K562 (cell line): ENCODE measurements at regions not wholly inside any gene's neighbourhood (a gene's known extent, or its start where the extent isn't known, plus 50 kb on each side); places are given as distances from the start of the nearest gene placed in this dataset.

Source experiments
- ATAC-seq: fragments of 200-7000 bp; cut with Tn5 transposase; 3 replicates; pipeline ENCODE4 v1.9.1; 2020; ENCODE audit warnings: moderate library complexity
- BruUV-seq: library from RNA; stranded (reverse); fragments of 400-500 nt; replicated peaks from 2 replicates; lab custom pipeline; 2021; lab: Mats Ljungman, UMichigan
- CTCF ChIA-PET: fragments of 300-600 bp; formaldehyde crosslinking; extraction: SDS; loops from one replicate; lab custom pipeline; 2021; ENCODE audit warnings: low intra/inter-chr PET ratio; lab: Yijun Ruan, JAX
- POLR2A ChIA-PET: fragments of 300-600, 350-650 bp; sonication (Branson Sonifier 250); formaldehyde crosslinking; extraction: SDS; loops from one replicate; lab custom pipeline; 2021; ENCODE audit warnings: antibody characterized with exemption, inconsistent platforms; lab: Yijun Ruan, JAX
- DNase-seq, 4 experiments: peaks; one replicate each; pipeline versions ENCODE4 v3.0.0 to v3.0.0-alpha.2; 2011 to 2018; ENCODE audit warnings: low spot score in 3 of 4, mixed read lengths in 3 of 4; ENCODE audit errors: extremely low read depth in 1 of 4
- FAIRE-seq: peaks from 2 replicates; lab custom pipeline; 2011; peaks lifted over from hg19 to GRCh38; lab: Jason Lieb, UNC
- H2AFZ ChIP-seq: 2 replicates; pipeline ENCODE4 v1.6.0; 2011; ENCODE audit warnings: low read depth, low read length, control low read depth, inconsistent platforms
- H3K27ac ChIP-seq: fragments of 200-600 bp; 3 replicates; pipeline ENCODE4 v1.8.0; 2011; ENCODE audit warnings: low read depth, mild to moderate bottlenecking, control low read depth, inconsistent platforms, low read length, moderate library complexity, mixed read lengths; ENCODE audit errors: extremely low read depth
- H3K27me3 ChIP-seq, 2 experiments: fragments of 300-600 bp in 1 of 2; 2 replicates in 1 of 2; 3 replicates in 1 of 2; pipeline versions ENCODE4 v1.6.0 to v1.8.0; 2011; ENCODE audit warnings: inconsistent platforms in 2 of 2, low read length in 2 of 2, mild to moderate bottlenecking in 1 of 2, mixed read lengths in 1 of 2, moderate library complexity in 1 of 2; ENCODE audit not compliant: control insufficient read depth in 2 of 2, insufficient read depth in 2 of 2
- H3K36me3 ChIP-seq: fragments of 300-600 bp; 3 replicates; pipeline ENCODE4 v1.8.0; 2011; ENCODE audit warnings: mild to moderate bottlenecking, low read length, inconsistent platforms; ENCODE audit not compliant: control insufficient read depth, insufficient read depth
- H3K4me1 ChIP-seq, 2 experiments: fragments of 200-600 bp in 1 of 2; replicated peaks in 1 of 2; 2 replicates in 1 of 2; 3 replicates in 1 of 2; pipeline versions ENCODE4 v1.5.1 to v1.8.0; 2011; ENCODE audit warnings: inconsistent platforms in 2 of 2, low read length in 2 of 2, mild to moderate bottlenecking in 1 of 2, mixed read lengths in 1 of 2, moderate library complexity in 1 of 2; ENCODE audit not compliant: control insufficient read depth in 2 of 2, insufficient read depth in 2 of 2
- H3K4me2 ChIP-seq: 2 replicates; pipeline ENCODE4 v1.6.1; 2011; ENCODE audit warnings: low read length, control low read depth, inconsistent platforms, mixed read lengths; ENCODE audit not compliant: insufficient read depth
- H3K4me3 ChIP-seq: fragments of 200-600 bp; sonication (generic), shearing (Covaris generic); 2 replicates; pipeline ENCODE4 v1.5.1; 2016; ENCODE audit warnings: control low read depth, inconsistent platforms
- H3K79me2 ChIP-seq: fragments of 200-600 bp; 3 replicates; pipeline ENCODE4 v1.8.0; 2011; ENCODE audit warnings: low read length, inconsistent platforms; ENCODE audit not compliant: control insufficient read depth, insufficient read depth
- H3K9ac ChIP-seq, 2 experiments: 2 replicates each; pipeline versions ENCODE4 v1.6.0 to v1.6.1; 2011; ENCODE audit warnings: low read depth in 2 of 2, low read length in 2 of 2, control low read depth in 1 of 2, inconsistent platforms in 1 of 2, mild to moderate bottlenecking in 1 of 2, mixed read lengths in 1 of 2; ENCODE audit not compliant: insufficient read depth in 1 of 2
- H3K9me1 ChIP-seq: one replicate; pipeline ENCODE4 v1.6.0; 2011; ENCODE audit warnings: inconsistent platforms, mild to moderate bottlenecking, low read length, moderate library complexity; ENCODE audit not compliant: control insufficient read depth, insufficient read depth
- H3K9me3 ChIP-seq: replicated peaks from 2 replicates; pipeline ENCODE4 v1.5.1; 2011; ENCODE audit warnings: low read depth, low read length, inconsistent platforms; ENCODE audit not compliant: control insufficient read depth, insufficient read depth
- H4K20me1 ChIP-seq: replicated peaks from 2 replicates; pipeline ENCODE4 v1.6.1; 2011; ENCODE audit warnings: low read length, inconsistent platforms, mixed read lengths; ENCODE audit not compliant: control insufficient read depth, insufficient read depth
- CBX8 ChIP-seq: fragments of 200-600 bp; sonication (generic); IDR thresholded peaks from 2 replicates; pipeline ENCODE4 v1.6.1; 2012; ENCODE audit warnings: borderline replicate concordance, mixed run types, low read depth, mild to moderate bottlenecking, moderate library complexity, mixed read lengths, low read length, control low read depth, inconsistent platforms; ENCODE audit not compliant: poor library complexity, severe bottlenecking; ENCODE audit errors: extremely low read depth
- EHMT2 ChIP-seq: fragments of 450-650 bp; IDR thresholded peaks from 2 replicates; pipeline ENCODE4 v1.6.1; 2018; ENCODE audit warnings: antibody characterized with exemption
- WGBS: fragments of 100-300 bp; shearing (Covaris generic); methylation state at CpG from one replicate; pipeline ENCODE4 v1.1.6; 2016; ENCODE audit warnings: low coverage, mixed read lengths; ENCODE audit not compliant: insufficient coverage; ENCODE audit errors: missing lambda C conversion rate; 5-methylcytosine and 5-hydroxymethylcytosine counted together
- in situ Hi-C: fragments of 300-500 bp; cut with MboI; formaldehyde crosslinking; loops from 4 replicates; pipeline ENCODE4 v1.15.0; 2018; ENCODE audit warnings: inconsistent platforms, mixed read lengths
- intact Hi-C: fragments of 100-400 bp; cut with micrococcal nuclease; formaldehyde crosslinking; loops from 2 replicates; pipeline ENCODE4 v1.14.2; 2022
- TF ChIP-seq, protein P1 (sequence below), 2 experiments: fragments of 450-650 bp; formaldehyde crosslinking in 1 of 2; IDR thresholded peaks; 2 replicates each; pipeline versions ENCODE4 v1.4.0 to v1.6.1; 2014 to 2020; ENCODE audit warnings: mild to moderate bottlenecking in 2 of 2, borderline replicate concordance in 1 of 2, low read depth in 1 of 2

DNA sequence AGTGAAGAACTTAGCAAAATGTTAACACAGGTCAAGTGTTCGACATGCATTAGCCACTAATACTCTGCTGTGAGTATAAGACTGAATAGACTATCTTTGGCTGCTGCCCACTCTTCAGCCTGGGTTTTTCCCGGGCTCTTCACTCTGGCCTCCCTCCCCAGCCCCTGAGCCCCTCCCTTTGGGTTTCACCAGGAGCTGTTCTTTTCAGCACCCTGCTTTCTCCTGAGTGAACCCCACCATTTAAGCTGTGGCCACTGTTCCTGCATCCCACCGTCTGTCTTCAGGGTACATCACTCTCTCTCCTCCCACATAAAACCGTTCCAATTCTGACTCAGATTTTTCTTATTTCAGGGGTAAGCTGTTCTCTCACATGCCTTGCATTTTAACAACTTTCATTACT lies 92.0 kb upstream of the ASIC2 start:
- ChIA-PET CTCF (no interaction called here), POLR2A (no interaction called here)
- BruUV-seq = no TSS peak
- H3K9me3 ChIP-seq = no peaks in the 10 kb centered on the region
- no peaks in the 10 kb centered on the region; the same call in 1 of the 2 replicates for H4K20me1 ChIP-seq
- H3K27ac ChIP-seq = no peak overlapping the region
- TF ChIP-seq EHMT2 (0 out of 2 replicates have a peak, but pooled peaks have one; percentile 51), CBX8 (no peak)
- TF ChIP-seq, protein P1, sequence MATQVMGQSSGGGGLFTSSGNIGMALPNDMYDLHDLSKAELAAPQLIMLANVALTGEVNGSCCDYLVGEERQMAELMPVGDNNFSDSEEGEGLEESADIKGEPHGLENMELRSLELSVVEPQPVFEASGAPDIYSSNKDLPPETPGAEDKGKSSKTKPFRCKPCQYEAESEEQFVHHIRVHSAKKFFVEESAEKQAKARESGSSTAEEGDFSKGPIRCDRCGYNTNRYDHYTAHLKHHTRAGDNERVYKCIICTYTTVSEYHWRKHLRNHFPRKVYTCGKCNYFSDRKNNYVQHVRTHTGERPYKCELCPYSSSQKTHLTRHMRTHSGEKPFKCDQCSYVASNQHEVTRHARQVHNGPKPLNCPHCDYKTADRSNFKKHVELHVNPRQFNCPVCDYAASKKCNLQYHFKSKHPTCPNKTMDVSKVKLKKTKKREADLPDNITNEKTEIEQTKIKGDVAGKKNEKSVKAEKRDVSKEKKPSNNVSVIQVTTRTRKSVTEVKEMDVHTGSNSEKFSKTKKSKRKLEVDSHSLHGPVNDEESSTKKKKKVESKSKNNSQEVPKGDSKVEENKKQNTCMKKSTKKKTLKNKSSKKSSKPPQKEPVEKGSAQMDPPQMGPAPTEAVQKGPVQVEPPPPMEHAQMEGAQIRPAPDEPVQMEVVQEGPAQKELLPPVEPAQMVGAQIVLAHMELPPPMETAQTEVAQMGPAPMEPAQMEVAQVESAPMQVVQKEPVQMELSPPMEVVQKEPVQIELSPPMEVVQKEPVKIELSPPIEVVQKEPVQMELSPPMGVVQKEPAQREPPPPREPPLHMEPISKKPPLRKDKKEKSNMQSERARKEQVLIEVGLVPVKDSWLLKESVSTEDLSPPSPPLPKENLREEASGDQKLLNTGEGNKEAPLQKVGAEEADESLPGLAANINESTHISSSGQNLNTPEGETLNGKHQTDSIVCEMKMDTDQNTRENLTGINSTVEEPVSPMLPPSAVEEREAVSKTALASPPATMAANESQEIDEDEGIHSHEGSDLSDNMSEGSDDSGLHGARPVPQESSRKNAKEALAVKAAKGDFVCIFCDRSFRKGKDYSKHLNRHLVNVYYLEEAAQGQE (IDR thresholded peaks at IDR 0.05; ENCODE audit: borderline replicate concordance) = peak; percentile 69
- TF ChIP-seq, protein P1 (CRISPR knock-in tag; IDR thresholded peaks at IDR 0.05; ENCODE audit: low read depth) = no peak
- no peaks in the 10 kb centered on the region for H3K36me3 ChIP-seq
- H3K9me1 ChIP-seq = no peaks in the 10 kb centered on the region
- H3K27me3 ChIP-seq = peaks cover 0 to 9% of the 10 kb centered on the region in 2 experiments; a peak in 2 of 5 replicates
- H3K4me1 ChIP-seq = no peaks in the 10 kb centered on the region
- no peak overlapping the region for H2AFZ ChIP-seq
- no peaks in the 10 kb centered on the region for H3K79me2 ChIP-seq
- no peak for FAIRE-seq
- intact Hi-C loops (no loop called here), in situ Hi-C loops (no loop called here)
- no peak overlapping the region for H3K9ac ChIP-seq
- WGBS = 2% methylated on average over 4 of the region's 4 CpGs
- no peak overlapping the region for H3K4me3 ChIP-seq
- H3K4me2 ChIP-seq = no peak overlapping the region
- DNase-seq = peak; percentile 9 to 26 (median 24)
- no peak for ATAC-seq
